Mammary epithelial cell (primary cell): ENCODE measurements at regions not wholly inside any gene's neighbourhood (a gene's known extent, or its start where the extent isn't known, plus 50 kb on each side); places are given as distances from the start of the nearest gene placed in this dataset.
"Not testable (repeated sequence)": the region's sequence is repeated elsewhere in the genome, so short reads cannot be mapped to it uniquely, and the experiment has no call there.

ENCODE experiments used
- EZH2 ChIP-seq: IDR thresholded peaks from 2 replicates; pipeline ENCODE4 v1.6.1; 2012; ENCODE audit warnings: low read length, inconsistent platforms, borderline replicate concordance
- TF ChIP-seq, protein P1 (sequence below), 2 donors: IDR thresholded peaks in 1 of 2; conservative IDR thresholded peaks in 1 of 2; 2 replicates each; pipeline ENCODE4 v1.5.1; 2011 to 2012; ENCODE audit warnings: inconsistent platforms in 2 of 2, low read length in 2 of 2, mild to moderate bottlenecking in 2 of 2, control low read depth in 1 of 2, low read depth in 1 of 2; ENCODE audit not compliant: insufficient read depth in 1 of 2; ENCODE audit errors: extremely low read depth in 1 of 2

DNA sequence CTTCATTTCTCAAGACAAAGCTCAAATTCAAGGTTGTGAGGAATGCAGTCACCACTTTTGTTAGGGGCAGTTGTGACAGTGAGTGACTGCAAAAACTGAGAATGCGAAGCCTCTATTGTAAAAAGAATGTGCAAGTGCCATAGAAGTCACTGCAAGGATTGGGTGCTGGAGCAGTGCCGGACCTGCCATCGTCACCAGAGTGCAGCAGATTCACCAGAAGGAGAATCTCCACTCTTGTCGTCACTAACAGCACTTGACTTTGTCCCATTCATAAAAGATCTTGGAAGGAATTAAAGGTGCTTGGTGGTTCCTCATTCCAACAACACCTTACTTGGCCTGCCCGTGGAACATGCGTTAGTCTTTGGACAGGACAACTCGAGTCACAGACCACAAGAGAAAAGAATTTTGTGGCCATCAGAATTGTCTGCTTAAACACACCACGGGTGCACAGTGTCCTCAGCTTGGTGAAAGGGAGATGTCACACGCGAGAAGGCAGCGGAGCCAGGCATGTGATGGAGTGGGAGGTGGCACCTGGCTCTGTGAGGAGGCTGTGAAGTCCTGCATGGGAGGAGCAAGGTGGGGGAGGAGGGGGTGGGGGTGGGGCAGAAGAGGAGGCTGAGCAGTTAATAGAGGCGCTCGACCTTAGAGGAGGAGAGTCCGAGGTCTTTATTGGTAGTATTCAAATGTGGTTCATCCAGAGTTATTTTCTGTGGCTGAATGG is 100.9 kb upstream of the SPDYE9 start:
- TF ChIP-seq EZH2: not testable (repeated sequence)
- TF ChIP-seq, protein P1, sequence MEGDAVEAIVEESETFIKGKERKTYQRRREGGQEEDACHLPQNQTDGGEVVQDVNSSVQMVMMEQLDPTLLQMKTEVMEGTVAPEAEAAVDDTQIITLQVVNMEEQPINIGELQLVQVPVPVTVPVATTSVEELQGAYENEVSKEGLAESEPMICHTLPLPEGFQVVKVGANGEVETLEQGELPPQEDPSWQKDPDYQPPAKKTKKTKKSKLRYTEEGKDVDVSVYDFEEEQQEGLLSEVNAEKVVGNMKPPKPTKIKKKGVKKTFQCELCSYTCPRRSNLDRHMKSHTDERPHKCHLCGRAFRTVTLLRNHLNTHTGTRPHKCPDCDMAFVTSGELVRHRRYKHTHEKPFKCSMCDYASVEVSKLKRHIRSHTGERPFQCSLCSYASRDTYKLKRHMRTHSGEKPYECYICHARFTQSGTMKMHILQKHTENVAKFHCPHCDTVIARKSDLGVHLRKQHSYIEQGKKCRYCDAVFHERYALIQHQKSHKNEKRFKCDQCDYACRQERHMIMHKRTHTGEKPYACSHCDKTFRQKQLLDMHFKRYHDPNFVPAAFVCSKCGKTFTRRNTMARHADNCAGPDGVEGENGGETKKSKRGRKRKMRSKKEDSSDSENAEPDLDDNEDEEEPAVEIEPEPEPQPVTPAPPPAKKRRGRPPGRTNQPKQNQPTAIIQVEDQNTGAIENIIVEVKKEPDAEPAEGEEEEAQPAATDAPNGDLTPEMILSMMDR (conservative IDR thresholded peaks at IDR 0.05 in 1 of 2, IDR thresholded peaks at IDR 0.05 in 1 of 2; ENCODE audit: extremely low read depth in 1 of 2, insufficient read depth in 1 of 2, low read depth in 1 of 2, low read length in 2 of 2): not testable (repeated sequence)
